Fibroblast of lung (primary cell): ENCODE measurements at regions not wholly inside any gene's neighbourhood (a gene's known extent, or its start where the extent isn't known, plus 50 kb on each side); places are given as distances from the start of the nearest gene placed in this dataset.

ENCODE experiments used
- CTCF ChIP-seq, 2 donors: IDR thresholded peaks in 1 of 2; conservative IDR thresholded peaks in 1 of 2; 1 replicate in 1 of 2; 2 replicates in 1 of 2; pipeline ENCODE4 v1.5.1; 2011 to 2012; ENCODE audit warnings: low read length in 2 of 2, control low read depth in 1 of 2, inconsistent platforms in 1 of 2, low read depth in 1 of 2, mild to moderate bottlenecking in 1 of 2
- EZH2 ChIP-seq: IDR thresholded peaks from 2 replicates; pipeline ENCODE4 v1.5.1; 2012; ENCODE audit warnings: low read length, control low read depth, mild to moderate bottlenecking; ENCODE audit errors: missing control alignments

GRCh38 chr2:16208241-16208797, 268.0 kb downstream of the MYCN start:
- TF ChIP-seq CTCF (conservative IDR thresholded peaks at IDR 0.05 in 1 of 2, IDR thresholded peaks at IDR 0.05 in 1 of 2; ENCODE audit: low read depth in 1 of 2, low read length in 2 of 2) (no peak), EZH2 (no peak)
